Activated CD4-positive, alpha-beta T cell treated with anti-CD3 and anti-CD28 coated beads, Interleukin-2, Interleukin-6, amounts not matched to agents 100 ng/mL and 50 ng/mL, durations not matched to agents 16 hours and 8 hours (primary cell): ENCODE measurements at regions not wholly inside any gene's neighbourhood (a gene's known extent, or its start where the extent isn't known, plus 50 kb on each side); places are given as distances from the start of the nearest gene placed in this dataset.

Experiments used
- DNase-seq: peaks from one replicate; pipeline ENCODE4 v3.0.0-alpha.2; 2020

GRCh38 chr11:104404231-104405175 lies 240.6 kb upstream of the PDGFD start:
- DNase-seq = no peak

GRCh38 chr11:104402812-104403521 lies 239.0 kb upstream of the PDGFD start:
- no peak for DNase-seq

GRCh38 chr11:104394508-104394907 lies 230.6 kb upstream of the PDGFD start:
- DNase-seq = no peak

GRCh38 chr11:104390651-104391050 lies 226.7 kb upstream of the PDGFD start:
- no peak for DNase-seq

- no peak for DNase-seq
Observed at GRCh38 chr11:104385884-104386283, 221.9 kb upstream of the PDGFD start.

- DNase-seq = no peak
Observed at GRCh38 chr11:104380358-104380757, 216.4 kb upstream of the PDGFD start.

- DNase-seq = no peak
Observed at GRCh38 chr11:104372111-104372510, 208.2 kb upstream of the PDGFD start.

- no peak for DNase-seq
Observed at GRCh38 chr11:104370478-104370877, 206.5 kb upstream of the PDGFD start.

GRCh38 chr11:104369761-104370160 lies 205.8 kb upstream of the PDGFD start:
- no peak for DNase-seq

GRCh38 chr11:104366321-104366734 lies 202.4 kb upstream of the PDGFD start:
- no peak for DNase-seq

GRCh38 chr11:104365676-104366075 lies 201.7 kb upstream of the PDGFD start:
- DNase-seq = no peak

GRCh38 chr11:104361975-104362374 lies 198.0 kb upstream of the PDGFD start:
- DNase-seq = no peak

GRCh38 chr11:104352036-104352435 lies 188.1 kb upstream of the PDGFD start:
- DNase-seq = no peak

GRCh38 chr11:104343578-104343977 lies 179.6 kb upstream of the PDGFD start:
- peak; percentile 3 for DNase-seq

- no peak for DNase-seq
Observed at GRCh38 chr11:104340590-104340989, 176.6 kb upstream of the PDGFD start.

- peak; percentile 7 for DNase-seq
Observed at GRCh38 chr11:104339380-104339831, 175.5 kb upstream of the PDGFD start.

GRCh38 chr11:104338186-104338585 lies 174.2 kb upstream of the PDGFD start:
- no peak for DNase-seq

- no peak for DNase-seq
Observed at GRCh38 chr11:104337273-104337672, 173.3 kb upstream of the PDGFD start.

- DNase-seq = no peak
Observed at GRCh38 chr11:104333977-104334376, 170.0 kb upstream of the PDGFD start.

GRCh38 chr11:104332110-104332509 lies 168.2 kb upstream of the PDGFD start:
- DNase-seq = no peak

- DNase-seq = no peak
Observed at GRCh38 chr11:104329078-104329665, 165.2 kb upstream of the PDGFD start.

GRCh38 chr11:104328512-104328907 lies 164.6 kb upstream of the PDGFD start:
- no peak for DNase-seq

- DNase-seq = no peak
Observed at GRCh38 chr11:104327861-104328511, 164.0 kb upstream of the PDGFD start.
